K562 (cell line): ENCODE measurements at regions not wholly inside any gene's neighbourhood (a gene's known extent, or its start where the extent isn't known, plus 50 kb on each side); places are given as distances from the start of the nearest gene placed in this dataset.

ENCODE experiments used
- FOXK1 ChIP-seq: sonication (generic); formaldehyde crosslinking; IDR thresholded peaks from 2 replicates; pipeline ENCODE4 v1.8.0; 2022; ENCODE audit warnings: missing genetic modification reagents, mild to moderate bottlenecking, borderline replicate concordance
- HEY1 ChIP-seq: fragments of 250-450 bp; sonication (Bioruptor Pico); IDR thresholded peaks from 2 replicates; pipeline ENCODE4 v1.5.0; 2020; ENCODE audit warnings: mild to moderate bottlenecking, moderate library complexity, borderline replicate concordance
- KAT2B ChIP-seq: IDR thresholded peaks from one replicate; pipeline ENCODE4 v1.6.1; 2012; ENCODE audit warnings: low read depth, mild to moderate bottlenecking, control low read depth, inconsistent platforms, low read length, moderate library complexity
- MECOM ChIP-seq: fragments of 250-450 bp; sonication (Bioruptor Pico); IDR thresholded peaks from 2 replicates; pipeline ENCODE4 v1.8.0; 2022; ENCODE audit warnings: inconsistent platforms
- NCOA6 ChIP-seq: fragments of 450-650 bp; IDR thresholded peaks from 2 replicates; pipeline ENCODE4 v1.6.1; 2017; ENCODE audit warnings: mild to moderate bottlenecking
- NR2C1 ChIP-seq, 2 experiments: fragments of 450-650 bp; IDR thresholded peaks; 2 replicates each; pipeline ENCODE4 v1.6.1; 2017; ENCODE audit warnings: mild to moderate bottlenecking in 2 of 2, antibody characterized with exemption in 1 of 2, inconsistent platforms in 1 of 2, missing compliant biosample characterization in 1 of 2, missing genetic modification characterization in 1 of 2
- NR2C2 ChIP-seq, 2 experiments: fragments of 200-800 bp in 1 of 2; sonication (Bioruptor generic) in 1 of 2; sonication (generic) in 1 of 2; formaldehyde crosslinking in 1 of 2; IDR thresholded peaks; 2 replicates each; pipeline versions ENCODE4 v1.6.1 to v1.8.0; 2016 to 2022; ENCODE audit warnings: mild to moderate bottlenecking in 1 of 2, missing compliant biosample characterization in 1 of 2, missing genetic modification characterization in 1 of 2, missing genetic modification reagents in 1 of 2
- POLR2AphosphoS5 ChIP-seq: IDR thresholded peaks from 2 replicates; pipeline ENCODE4 v1.6.1; 2011; ENCODE audit warnings: mild to moderate bottlenecking, low read depth, low read length, moderate library complexity; ENCODE audit not compliant: control insufficient read depth, insufficient read depth
- SMAD4 ChIP-seq: fragments of 250-450 bp; sonication (Bioruptor Pico); conservative IDR thresholded peaks from 2 replicates; pipeline ENCODE4 v1.8.0; 2021; ENCODE audit warnings: inconsistent platforms, mild to moderate bottlenecking, moderate library complexity
- SMARCC2 ChIP-seq: fragments of 450-650 bp; IDR thresholded peaks from 2 replicates; pipeline ENCODE4 v1.6.1; 2017; ENCODE audit warnings: antibody characterized with exemption, moderate library complexity, mild to moderate bottlenecking, low read depth
- SRSF9 ChIP-seq: fragments of 200-400 bp; formaldehyde crosslinking; IDR thresholded peaks from 2 replicates; pipeline ENCODE4 v1.6.1; 2017; ENCODE audit warnings: low read depth, low read length, borderline replicate concordance
- TRIM24 ChIP-seq, 2 experiments: fragments of 450-650 bp; IDR thresholded peaks; 2 replicates each; pipeline ENCODE4 v1.6.1; 2016
- ZBTB26 ChIP-seq: fragments of 450-650 bp; formaldehyde crosslinking; IDR thresholded peaks from 2 replicates; pipeline ENCODE4 v1.4.0; 2022; ENCODE audit warnings: missing genetic modification characterization
- ZBTB34 ChIP-seq: fragments of 250-450 bp; sonication (Bioruptor Pico); IDR thresholded peaks from 2 replicates; pipeline ENCODE4 v1.8.0; 2021; ENCODE audit warnings: mild to moderate bottlenecking, moderate library complexity
- ZFP1 ChIP-seq: fragments of 450-650 bp; formaldehyde crosslinking; IDR thresholded peaks from 2 replicates; pipeline ENCODE4 v1.4.0; 2020; ENCODE audit warnings: mild to moderate bottlenecking, mixed read lengths
- ZNF224 ChIP-seq: sonication (generic); formaldehyde crosslinking; IDR thresholded peaks from 2 replicates; pipeline ENCODE4 v1.8.0; 2022; ENCODE audit warnings: mild to moderate bottlenecking, missing genetic modification reagents
- ZNF24 ChIP-seq: fragments of 450-650 bp; IDR thresholded peaks from 2 replicates; pipeline ENCODE4 v1.6.1; 2016
- ZNF347 ChIP-seq: fragments of 450-650 bp; formaldehyde crosslinking; IDR thresholded peaks from 2 replicates; pipeline ENCODE4 v1.4.0; 2020; ENCODE audit warnings: low read depth, mild to moderate bottlenecking, moderate library complexity
- ZNF584 ChIP-seq: fragments of 200-800 bp; sonication (Bioruptor generic); IDR thresholded peaks from 2 replicates; pipeline ENCODE4 v1.6.1; 2016; ENCODE audit warnings: low read depth, mild to moderate bottlenecking, missing genetic modification characterization, missing compliant biosample characterization
- ZNF592 ChIP-seq: fragments of 450-650 bp; IDR thresholded peaks from 2 replicates; pipeline ENCODE4 v1.6.1; 2017; ENCODE audit warnings: antibody characterized with exemption, mild to moderate bottlenecking
- TF ChIP-seq, protein P1 (sequence below): IDR thresholded peaks from 3 replicates; pipeline ENCODE4 v1.6.1; 2011; ENCODE audit warnings: borderline replicate concordance, mild to moderate bottlenecking; ENCODE audit not compliant: insufficient read length, insufficient read depth

DNA sequence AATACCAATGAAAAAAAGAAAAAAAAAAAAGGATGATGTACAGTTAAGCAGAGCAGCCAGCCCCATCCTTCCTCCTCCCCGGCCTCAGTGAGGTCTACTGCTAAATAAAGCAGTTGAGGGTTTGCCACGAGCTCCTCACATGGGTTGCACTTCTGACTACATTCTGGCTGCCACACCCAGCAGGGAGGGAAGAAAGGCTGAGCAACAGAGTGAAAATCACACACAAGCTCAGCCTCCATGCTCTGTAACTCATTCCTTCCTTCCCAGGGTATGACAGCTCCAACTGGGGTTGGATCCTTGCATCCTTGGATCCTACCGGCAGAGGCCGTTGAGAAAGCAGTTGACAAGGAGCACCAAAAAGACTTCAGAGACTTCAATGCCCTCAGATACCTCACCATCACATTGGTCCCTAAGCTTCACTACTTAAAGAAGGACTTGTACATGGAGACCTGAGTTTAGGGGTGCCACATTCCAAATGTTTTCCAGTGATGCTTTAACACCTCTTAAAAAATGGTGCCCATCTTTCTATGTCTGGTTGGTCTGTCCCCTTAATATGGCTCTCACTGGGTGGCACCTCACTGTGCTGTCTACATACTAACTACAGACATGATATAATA, 52.9 kb upstream of the PIK3CG start (continued):
- no peak for TF ChIP-seq ZBTB34 (CRISPR knock-in tag)
- TF ChIP-seq NCOA6 = no peak
- TF ChIP-seq SRSF9 = no peak
- TF ChIP-seq ZNF224 (CRISPR knock-in tag) = no peak
- TF ChIP-seq ZNF347 = no peak
- TF ChIP-seq HEY1 (CRISPR knock-in tag) = no peak
- no peak for TF ChIP-seq SMARCC2
- TF ChIP-seq, protein P1, sequence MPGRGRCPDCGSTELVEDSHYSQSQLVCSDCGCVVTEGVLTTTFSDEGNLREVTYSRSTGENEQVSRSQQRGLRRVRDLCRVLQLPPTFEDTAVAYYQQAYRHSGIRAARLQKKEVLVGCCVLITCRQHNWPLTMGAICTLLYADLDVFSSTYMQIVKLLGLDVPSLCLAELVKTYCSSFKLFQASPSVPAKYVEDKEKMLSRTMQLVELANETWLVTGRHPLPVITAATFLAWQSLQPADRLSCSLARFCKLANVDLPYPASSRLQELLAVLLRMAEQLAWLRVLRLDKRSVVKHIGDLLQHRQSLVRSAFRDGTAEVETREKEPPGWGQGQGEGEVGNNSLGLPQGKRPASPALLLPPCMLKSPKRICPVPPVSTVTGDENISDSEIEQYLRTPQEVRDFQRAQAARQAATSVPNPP = no peak
- no peak for TF ChIP-seq NR2C2 (CRISPR knock-in tag; IDR thresholded peaks at IDR 0.05)
- TF ChIP-seq NR2C2 (tag; IDR thresholded peaks at IDR 0.05) = peak; percentile 35
- peak; percentile 88 for TF ChIP-seq SMAD4 (CRISPR knock-in tag)
- TF ChIP-seq ZNF24 = no peak
- TF ChIP-seq ZNF584 (CRISPR knock-in tag) = peak; percentile 83; the same call in 1 of the 2 replicates
- no peak for TF ChIP-seq KAT2B
- no peak for TF ChIP-seq POLR2AphosphoS5
- peak; percentile 23; the same call in 1 of the 2 replicates for TF ChIP-seq ZNF592
- TF ChIP-seq TRIM24 (IDR thresholded peaks at IDR 0.05) = no peak
- TF ChIP-seq MECOM (CRISPR knock-in tag) = peak; percentile 47; the same call in 1 of the 2 replicates
- TF ChIP-seq ZBTB26 (CRISPR knock-in tag) = peak; percentile 10; the same call in 1 of the 2 replicates
- no peak for TF ChIP-seq ZFP1 (CRISPR knock-in tag)
- TF ChIP-seq NR2C1 (IDR thresholded peaks at IDR 0.05) = no peak
- TF ChIP-seq NR2C1 (tag; IDR thresholded peaks at IDR 0.05) = 0 out of 2 replicates have a peak, but pooled peaks have one; percentile 12
- no peak for TF ChIP-seq FOXK1 (CRISPR knock-in tag)
